Endothelial cell (in vitro differentiated cells): ENCODE measurements at regions not wholly inside any gene's neighbourhood (a gene's known extent, or its start where the extent isn't known, plus 50 kb on each side); places are given as distances from the start of the nearest gene placed in this dataset.

Source experiments
- DNase-seq: peaks from one replicate; pipeline ENCODE4 v3.0.0; 2021; ENCODE audit warnings: low spot score
- H3K27ac Mint-ChIP-seq: one replicate; pipeline ENCODE4 v1.8.0; 2021; ENCODE audit warnings: mixed read lengths, inconsistent platforms; ENCODE audit not compliant: unreplicated experiment
- H3K27me3 Mint-ChIP-seq: one replicate; pipeline ENCODE4 v1.8.0; 2021; ENCODE audit warnings: mild to moderate bottlenecking, moderate library complexity, mixed read lengths, inconsistent platforms; ENCODE audit not compliant: unreplicated experiment
- H3K36me3 Mint-ChIP-seq: one replicate; pipeline ENCODE4 v1.8.0; 2021; ENCODE audit warnings: mild to moderate bottlenecking, low read depth, mixed read lengths, inconsistent platforms; ENCODE audit not compliant: unreplicated experiment
- H3K4me1 Mint-ChIP-seq: one replicate; pipeline ENCODE4 v1.8.0; 2021; ENCODE audit warnings: mild to moderate bottlenecking, mixed read lengths, inconsistent platforms; ENCODE audit not compliant: unreplicated experiment
- H3K4me3 Mint-ChIP-seq: one replicate; pipeline ENCODE4 v1.8.0; 2021; ENCODE audit warnings: mild to moderate bottlenecking, mixed read lengths, inconsistent platforms; ENCODE audit not compliant: unreplicated experiment
- H3K9me3 Mint-ChIP-seq: one replicate; pipeline ENCODE4 v1.8.0; 2021; ENCODE audit warnings: mixed read lengths, inconsistent platforms; ENCODE audit not compliant: unreplicated experiment
- TF ChIP-seq, protein P1 (sequence below): fragments of 200-600 bp; sonication (generic); IDR thresholded peaks from one replicate; pipeline ENCODE4 v1.5.0; 2021; ENCODE audit warnings: antibody characterized with exemption; ENCODE audit not compliant: unreplicated experiment

DNA sequence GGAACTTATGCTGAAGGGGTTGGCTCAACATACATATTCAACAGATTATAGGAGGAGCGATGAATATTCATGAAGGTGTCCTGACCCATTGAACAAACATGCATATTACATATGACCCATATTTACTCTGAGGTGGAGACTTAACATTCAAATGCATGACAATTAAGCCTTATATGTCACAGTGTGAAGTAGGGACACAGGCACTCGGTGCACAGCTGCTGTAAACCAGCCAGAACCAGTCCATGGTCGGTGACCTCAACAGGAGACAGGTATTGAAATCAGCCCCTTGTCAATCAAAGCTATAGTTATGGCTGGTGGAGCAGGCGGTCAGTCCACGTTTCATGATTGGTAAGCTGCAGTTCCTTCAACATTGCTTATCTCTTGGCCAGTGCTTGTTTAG, 347.3 kb downstream of the THBS2 start:
- H3K27ac Mint-ChIP-seq = no peak overlapping the region
- no peaks in the 10 kb centered on the region for H3K9me3 Mint-ChIP-seq
- TF ChIP-seq, protein P1, sequence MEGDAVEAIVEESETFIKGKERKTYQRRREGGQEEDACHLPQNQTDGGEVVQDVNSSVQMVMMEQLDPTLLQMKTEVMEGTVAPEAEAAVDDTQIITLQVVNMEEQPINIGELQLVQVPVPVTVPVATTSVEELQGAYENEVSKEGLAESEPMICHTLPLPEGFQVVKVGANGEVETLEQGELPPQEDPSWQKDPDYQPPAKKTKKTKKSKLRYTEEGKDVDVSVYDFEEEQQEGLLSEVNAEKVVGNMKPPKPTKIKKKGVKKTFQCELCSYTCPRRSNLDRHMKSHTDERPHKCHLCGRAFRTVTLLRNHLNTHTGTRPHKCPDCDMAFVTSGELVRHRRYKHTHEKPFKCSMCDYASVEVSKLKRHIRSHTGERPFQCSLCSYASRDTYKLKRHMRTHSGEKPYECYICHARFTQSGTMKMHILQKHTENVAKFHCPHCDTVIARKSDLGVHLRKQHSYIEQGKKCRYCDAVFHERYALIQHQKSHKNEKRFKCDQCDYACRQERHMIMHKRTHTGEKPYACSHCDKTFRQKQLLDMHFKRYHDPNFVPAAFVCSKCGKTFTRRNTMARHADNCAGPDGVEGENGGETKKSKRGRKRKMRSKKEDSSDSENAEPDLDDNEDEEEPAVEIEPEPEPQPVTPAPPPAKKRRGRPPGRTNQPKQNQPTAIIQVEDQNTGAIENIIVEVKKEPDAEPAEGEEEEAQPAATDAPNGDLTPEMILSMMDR = no peak
- DNase-seq = no peak
- no peaks in the 10 kb centered on the region for H3K4me1 Mint-ChIP-seq
- peaks cover 3% of the 10 kb centered on the region for H3K27me3 Mint-ChIP-seq
- no peaks in the 10 kb centered on the region for H3K36me3 Mint-ChIP-seq
- H3K4me3 Mint-ChIP-seq = no peak overlapping the region

DNA sequence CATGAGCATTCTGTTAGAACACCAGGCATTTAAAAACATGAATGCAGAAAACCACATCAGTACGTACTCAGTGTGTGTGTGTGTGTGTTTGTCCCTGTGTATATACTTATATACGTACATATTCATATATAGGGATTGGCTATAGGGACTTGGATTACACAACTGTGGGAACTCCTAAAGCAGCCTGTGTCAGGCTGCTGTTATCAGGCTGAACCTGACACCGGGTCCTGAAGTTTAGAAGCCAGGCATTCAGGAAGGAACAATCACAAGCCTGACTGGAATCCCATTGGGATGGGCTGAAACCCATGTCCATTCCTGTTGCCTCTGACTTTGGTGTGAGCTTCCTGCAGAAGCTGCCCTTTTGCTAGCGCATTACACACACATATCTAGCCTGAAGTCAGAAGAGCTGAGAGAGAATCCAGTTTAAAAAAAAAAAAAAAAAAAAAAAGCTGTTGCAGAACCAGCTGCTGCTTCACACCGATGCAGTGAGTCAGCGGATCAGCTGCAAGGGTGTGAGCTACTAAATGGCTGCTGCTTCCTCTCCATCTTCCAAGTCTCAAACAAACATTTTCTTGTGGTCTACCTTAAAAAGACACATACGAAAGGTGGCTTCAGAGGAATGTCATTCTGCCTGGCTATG, 348.1 kb downstream of the THBS2 start:
- H3K4me1 Mint-ChIP-seq = no peaks in the 10 kb centered on the region
- DNase-seq = no peak
- H3K4me3 Mint-ChIP-seq = no peak overlapping the region
- TF ChIP-seq, protein P1 = no peak
- H3K36me3 Mint-ChIP-seq = no peaks in the 10 kb centered on the region
- peaks cover 4% of the 10 kb centered on the region for H3K27me3 Mint-ChIP-seq
- no peak overlapping the region for H3K27ac Mint-ChIP-seq
- no peaks in the 10 kb centered on the region for H3K9me3 Mint-ChIP-seq

DNA sequence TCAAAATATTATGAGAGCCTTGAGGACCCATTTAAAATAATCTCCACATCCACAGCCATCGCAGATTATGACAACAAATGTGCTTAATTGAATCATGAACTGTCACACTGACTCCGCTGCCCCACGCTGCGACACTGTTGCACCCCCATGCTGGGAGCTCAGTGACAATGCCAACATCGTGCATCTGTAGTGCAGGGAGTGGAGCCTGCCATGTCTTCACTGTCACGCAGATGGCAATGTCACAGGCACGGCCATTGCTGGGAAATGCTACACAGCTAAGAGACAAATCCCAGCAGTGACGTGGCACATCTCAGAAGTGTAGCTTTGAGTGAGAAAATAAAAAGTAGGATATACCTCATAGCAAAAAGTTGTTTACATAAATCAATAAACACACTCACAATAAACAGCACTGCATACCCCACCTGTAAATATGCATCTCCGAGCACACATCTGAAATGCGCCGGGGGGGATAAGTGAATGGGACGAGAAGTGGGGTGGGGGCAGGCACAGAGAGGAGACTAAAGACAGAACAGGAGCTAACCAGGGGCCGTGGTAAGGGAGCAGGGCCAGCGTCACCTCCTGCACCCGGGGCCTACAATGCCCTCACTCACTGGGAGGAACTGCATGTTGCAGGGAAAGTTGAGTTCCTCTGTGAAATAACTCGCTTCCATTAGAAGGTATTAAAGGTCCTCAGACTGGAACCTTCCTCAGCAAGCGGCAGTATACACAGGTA, 349.9 kb downstream of the THBS2 start:
- Mint-ChIP-seq H3K4me3 (no peak overlapping the region), H3K9me3 (no peaks in the 10 kb centered on the region), H3K4me1 (no peaks in the 10 kb centered on the region)

DNA sequence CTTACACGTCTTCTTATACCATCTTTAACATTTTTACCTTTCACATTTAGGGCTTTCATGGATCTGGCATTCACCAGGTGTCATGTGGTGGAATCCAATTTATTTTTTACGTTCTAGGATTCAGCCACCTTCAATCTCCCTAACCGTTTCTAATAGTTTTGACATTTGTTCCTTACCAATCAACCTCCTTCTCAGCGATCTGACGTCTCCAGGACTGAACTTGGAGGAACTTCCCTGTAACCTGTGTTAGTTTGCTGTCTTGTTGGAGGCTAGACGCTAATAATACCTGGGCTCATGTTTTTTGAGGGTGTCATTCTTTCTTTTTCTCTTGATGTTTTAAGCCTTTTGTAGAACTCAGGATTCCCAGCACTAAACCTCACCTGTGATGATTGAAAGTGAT, 351.6 kb downstream of the THBS2 start:
- H3K27me3 Mint-ChIP-seq = peaks cover 4% of the 10 kb centered on the region
- no peaks in the 10 kb centered on the region for H3K4me1 Mint-ChIP-seq
- TF ChIP-seq, protein P1 = no peak
- no peak overlapping the region for H3K27ac Mint-ChIP-seq
- H3K36me3 Mint-ChIP-seq = peaks cover 4% of the 10 kb centered on the region
- no peak overlapping the region for H3K4me3 Mint-ChIP-seq
- no peak for DNase-seq
- no peaks in the 10 kb centered on the region for H3K9me3 Mint-ChIP-seq

More for the DNA sequence above, 349.9 kb downstream of the THBS2 start:
- TF ChIP-seq, protein P1 = no peak
- no peak overlapping the region for H3K27ac Mint-ChIP-seq
- no peak for DNase-seq
- H3K27me3 Mint-ChIP-seq = peaks cover 4% of the 10 kb centered on the region
- no peaks in the 10 kb centered on the region for H3K36me3 Mint-ChIP-seq

DNA sequence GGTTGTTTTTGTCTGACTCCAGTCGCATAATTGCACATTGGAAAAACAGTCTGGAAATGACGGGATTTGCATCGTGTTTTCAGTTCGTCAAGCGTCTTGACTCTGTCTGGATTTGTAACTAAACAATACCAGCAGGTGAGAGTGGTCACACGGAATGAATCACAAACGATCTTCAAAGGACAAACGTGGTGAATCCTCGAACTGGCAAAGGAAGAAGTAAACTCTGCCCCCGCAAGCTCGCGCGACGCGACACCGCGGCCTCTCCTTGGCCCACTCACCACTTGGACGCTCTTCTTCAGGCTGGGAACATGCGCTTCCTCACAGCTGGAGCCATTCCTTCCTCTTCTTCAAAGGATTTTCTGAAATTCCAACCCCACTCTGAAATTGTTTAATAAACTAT, 352.6 kb downstream of the THBS2 start:
- H3K36me3 Mint-ChIP-seq = peaks cover 4% of the 10 kb centered on the region
- no peak overlapping the region for H3K4me3 Mint-ChIP-seq
- TF ChIP-seq, protein P1 = no peak
- DNase-seq = no peak
- H3K4me1 Mint-ChIP-seq = peaks cover 4% of the 10 kb centered on the region
- no peak overlapping the region for H3K27ac Mint-ChIP-seq
- no peaks in the 10 kb centered on the region for H3K9me3 Mint-ChIP-seq
- H3K27me3 Mint-ChIP-seq = peaks cover 4% of the 10 kb centered on the region
